ENCODE measurements at regions not wholly inside any gene's neighbourhood (a gene's known extent, or its start where the extent isn't known, plus 50 kb on each side); places are given as distances from the start of the nearest gene placed in this dataset.

- H3K9me3 ChIP-seq = peaks cover 14% of the 10 kb centered on the region
- no peaks in the 10 kb centered on the region for H3K27me3 ChIP-seq
- no peak for TF ChIP-seq CTCF (IDR thresholded peaks at IDR 0.05)
- intact Hi-C loops (cut with DNase I) = no loop called here
- H3K4me1 ChIP-seq = no peaks in the 10 kb centered on the region
- H3K36me3 ChIP-seq = no peaks in the 10 kb centered on the region
- no peak overlapping the region for H3K27ac ChIP-seq
- H3K4me3 ChIP-seq = no peak overlapping the region
- no peak for DNase-seq (ENCODE audit: extremely low spot score in 2 of 2)
Observed at GRCh38 chr2:228458364-228458763, 276.9 kb upstream of the SPHKAP start.

GRCh38 chr2:228447266-228447915 is 265.9 kb upstream of the SPHKAP start:
- H3K27ac ChIP-seq = no peak overlapping the region
- no peak overlapping the region for H3K4me3 ChIP-seq
- H3K4me1 ChIP-seq = no peaks in the 10 kb centered on the region
- no peaks in the 10 kb centered on the region for H3K9me3 ChIP-seq
- no peaks in the 10 kb centered on the region for H3K36me3 ChIP-seq
- H3K27me3 ChIP-seq = no peaks in the 10 kb centered on the region
- intact Hi-C loops (cut with DNase I) = no loop called here
- no peak for DNase-seq (ENCODE audit: extremely low spot score in 2 of 2)
- TF ChIP-seq CTCF (IDR thresholded peaks at IDR 0.05) = no peak
- TF ChIP-seq POLR2AphosphoS5 (IDR thresholded peaks at IDR 0.05; ENCODE audit: insufficient read depth in 1 of 2, low read depth in 1 of 2) = no peak
- TF ChIP-seq POLR2A (IDR thresholded peaks at IDR 0.05) = no peak

- intact Hi-C loops (cut with DNase I) = no loop called here
- H3K36me3 ChIP-seq = no peaks in the 10 kb centered on the region
- no peak for DNase-seq (ENCODE audit: extremely low spot score in 2 of 2)
Observed at GRCh38 chr2:228446734-228447133, 265.2 kb upstream of the SPHKAP start.

GRCh38 chr2:228444161-228444560 is 262.7 kb upstream of the SPHKAP start:
- Histone ChIP-seq H3K27ac (no peak overlapping the region), H3K4me1 (no peaks in the 10 kb centered on the region), H3K9me3 (no peaks in the 10 kb centered on the region), H3K27me3 (no peaks in the 10 kb centered on the region), H3K4me3 (no peak overlapping the region), H3K36me3 (no peaks in the 10 kb centered on the region)
- TF ChIP-seq CTCF (IDR thresholded peaks at IDR 0.05) = no peak
- TF ChIP-seq POLR2A (IDR thresholded peaks at IDR 0.05) = no peak
- no peak for TF ChIP-seq POLR2AphosphoS5 (IDR thresholded peaks at IDR 0.05; ENCODE audit: insufficient read depth in 1 of 2, low read depth in 1 of 2)
- no peak for DNase-seq (ENCODE audit: extremely low spot score in 2 of 2)
- intact Hi-C loops (cut with DNase I) = no loop called here

More at GRCh38 chr2:228446734-228447133, 265.2 kb upstream of the SPHKAP start:
- H3K27me3 ChIP-seq = no peaks in the 10 kb centered on the region
- no peaks in the 10 kb centered on the region for H3K9me3 ChIP-seq
- no peaks in the 10 kb centered on the region for H3K4me1 ChIP-seq
- TF ChIP-seq POLR2A (IDR thresholded peaks at IDR 0.05) (no peak), POLR2AphosphoS5 (IDR thresholded peaks at IDR 0.05; ENCODE audit: insufficient read depth in 1 of 2, low read depth in 1 of 2) (no peak), CTCF (IDR thresholded peaks at IDR 0.05) (no peak)
- H3K27ac ChIP-seq = no peak overlapping the region
- H3K4me3 ChIP-seq = no peak overlapping the region

- Histone ChIP-seq H3K27ac (no peak overlapping the region), H3K27me3 (no peaks in the 10 kb centered on the region), H3K36me3 (no peaks in the 10 kb centered on the region), H3K4me1 (no peaks in the 10 kb centered on the region), H3K9me3 (no peaks in the 10 kb centered on the region), H3K4me3 (no peak overlapping the region)
- TF ChIP-seq POLR2AphosphoS5 (IDR thresholded peaks at IDR 0.05; ENCODE audit: insufficient read depth in 1 of 2, low read depth in 1 of 2) (no peak), CTCF (IDR thresholded peaks at IDR 0.05) (no peak), POLR2A (IDR thresholded peaks at IDR 0.05) (no peak)
- intact Hi-C loops (cut with DNase I) = no loop called here
- no peak for DNase-seq (ENCODE audit: extremely low spot score in 2 of 2)
Observed at GRCh38 chr2:228433721-228434120, 252.2 kb upstream of the SPHKAP start.

Data from vagina (tissue), 2 donors.